ENCODE measurements at regions not wholly inside any gene's neighbourhood (a gene's known extent, or its start where the extent isn't known, plus 50 kb on each side); places are given as distances from the start of the nearest gene placed in this dataset.

GRCh38 chr13:34258646-34259386 lies 440.9 kb downstream of the RFC3 start:
- Histone ChIP-seq H3K27ac (ENCODE audit: insufficient read depth, low read depth, low read length) (no peak overlapping the region), H3K9me3 (replicated peaks; ENCODE audit: control insufficient read depth, insufficient read depth, low read length) (no peaks in the 10 kb centered on the region), H3K4me1 (ENCODE audit: control insufficient read depth, extremely low read depth, insufficient read depth, low read length) (no peaks in the 10 kb centered on the region), H3K4me3 (replicated peaks in 1 of 3; ENCODE audit: insufficient read depth in 1 of 3, low read depth in 1 of 3, low read length in 3 of 3) (no peak overlapping the region), H3K27me3 (ENCODE audit: control insufficient read depth in 2 of 2, insufficient read depth in 2 of 2, low read length in 2 of 2) (no peaks in the 10 kb centered on the region), H3K36me3 (ENCODE audit: control insufficient read depth in 2 of 2, extremely low read depth in 1 of 2, insufficient read depth in 2 of 2, low read length in 2 of 2) (no peaks in the 10 kb centered on the region), H2AFZ (ENCODE audit: low read depth, low read length) (no peak overlapping the region), H4K20me1 (replicated peaks; ENCODE audit: control insufficient read depth, extremely low read depth, insufficient read depth, low read length) (no peaks in the 10 kb centered on the region), H3K79me2 (ENCODE audit: control insufficient read depth, insufficient read depth, low read length) (no peaks in the 10 kb centered on the region), H3K9me1 (replicated peaks; ENCODE audit: control insufficient read depth, extremely low read depth, insufficient read depth, low read length) (no peaks in the 10 kb centered on the region), H3K4me2 (ENCODE audit: insufficient read depth, low read length) (no peak overlapping the region), H3K9ac (replicated peaks; ENCODE audit: extremely low read depth, insufficient read depth, low read length) (no peak overlapping the region)
- DNase-seq (ENCODE audit: low read depth, low spot score) (no peak), FAIRE-seq (no peak)
- BruUV-seq (replicated peaks) = no TSS peak
- CTCF ChIA-PET = interaction anchor here (0.8 kb wide), 1 partner anchor 15 kb away, joined by 3 read pairs; no protein-coding TSS in a partner anchor
- TF ChIP-seq CTCF (IDR thresholded peaks at IDR 0.05; ENCODE audit: extremely low read depth in 1 of 2, insufficient read depth in 1 of 2, low read depth in 1 of 2, low read length in 2 of 2) = no peak
- TF ChIP-seq GATA2 (IDR thresholded peaks at IDR 0.05; ENCODE audit: insufficient read depth, insufficient read length, low read depth, low read length) = no peak
- no peak for TF ChIP-seq JUN (IDR thresholded peaks at IDR 0.05; ENCODE audit: borderline replicate concordance, insufficient read depth, insufficient read length, low read depth)
- dilution Hi-C loops (cut with MboI; ENCODE audit: extremely low pct_ligation_motif_present, low sequenced_read_pairs) = no loop called here
- POLR2A ChIA-PET = no interaction called here
- intact Hi-C loops (cut with micrococcal nuclease) = no loop called here

DNA sequence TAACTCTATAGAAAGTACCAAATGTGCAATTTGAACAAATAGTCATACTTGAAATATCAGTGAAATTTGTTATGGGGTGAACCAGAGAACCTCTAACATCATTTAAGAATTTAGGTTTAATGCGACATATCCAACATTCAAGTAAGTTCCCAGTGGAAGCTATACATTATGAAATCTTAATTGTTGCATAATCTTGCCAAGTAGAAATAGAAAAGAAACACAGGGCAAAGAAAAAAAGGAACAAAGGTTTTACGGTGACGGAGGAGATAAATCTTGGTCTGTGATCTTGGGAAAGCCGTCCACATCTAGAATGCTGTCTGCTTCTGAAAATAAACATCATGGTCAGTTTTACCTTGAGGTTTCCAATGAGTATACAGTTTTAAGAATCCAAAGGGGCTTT lies 445.7 kb downstream of the RFC3 start:
- no TSS peak for BruUV-seq (replicated peaks)
- H3K9ac ChIP-seq (replicated peaks; ENCODE audit: extremely low read depth, insufficient read depth, low read length) = no peak overlapping the region
- DNase-seq (ENCODE audit: low read depth, low spot score) (no peak), FAIRE-seq (no peak)
- H3K27ac ChIP-seq (ENCODE audit: insufficient read depth, low read depth, low read length) = no peak overlapping the region
- ChIA-PET CTCF (no interaction called here), POLR2A (no interaction called here)
- TF ChIP-seq GATA2 (IDR thresholded peaks at IDR 0.05; ENCODE audit: insufficient read depth, insufficient read length, low read depth, low read length) = no peak
- TF ChIP-seq POLR2AphosphoS5 (IDR thresholded peaks at IDR 0.05; ENCODE audit: insufficient read depth, low read depth, low read length) = no peak
- no peak for TF ChIP-seq MAX (IDR thresholded peaks at IDR 0.05; ENCODE audit: insufficient read depth, insufficient read length)
- no peak for TF ChIP-seq JUN (IDR thresholded peaks at IDR 0.05; ENCODE audit: borderline replicate concordance, insufficient read depth, insufficient read length, low read depth)
- no peak for TF ChIP-seq CTCF (IDR thresholded peaks at IDR 0.05; ENCODE audit: extremely low read depth in 1 of 2, insufficient read depth in 1 of 2, low read depth in 1 of 2, low read length in 2 of 2)
- no peak overlapping the region for H3K4me2 ChIP-seq (ENCODE audit: insufficient read depth, low read length)
- H4K20me1 ChIP-seq (replicated peaks; ENCODE audit: control insufficient read depth, extremely low read depth, insufficient read depth, low read length) = no peaks in the 10 kb centered on the region
- no peaks in the 10 kb centered on the region for H3K79me2 ChIP-seq (ENCODE audit: control insufficient read depth, insufficient read depth, low read length)
- no peak overlapping the region for H3K4me3 ChIP-seq (replicated peaks in 1 of 3; ENCODE audit: insufficient read depth in 1 of 3, low read depth in 1 of 3, low read length in 3 of 3)
- peaks cover 10% of the 10 kb centered on the region for H3K4me1 ChIP-seq (ENCODE audit: control insufficient read depth, extremely low read depth, insufficient read depth, low read length)
- no peaks in the 10 kb centered on the region for H3K27me3 ChIP-seq (ENCODE audit: control insufficient read depth in 2 of 2, insufficient read depth in 2 of 2, low read length in 2 of 2)
- H3K36me3 ChIP-seq (ENCODE audit: control insufficient read depth in 2 of 2, extremely low read depth in 1 of 2, insufficient read depth in 2 of 2, low read length in 2 of 2) = no peaks in the 10 kb centered on the region
- H3K9me1 ChIP-seq (replicated peaks; ENCODE audit: control insufficient read depth, extremely low read depth, insufficient read depth, low read length) = no peaks in the 10 kb centered on the region
- dilution Hi-C loops (cut with MboI; ENCODE audit: extremely low pct_ligation_motif_present, low sequenced_read_pairs) = no loop called here
- no peak overlapping the region for H2AFZ ChIP-seq (ENCODE audit: low read depth, low read length)
- intact Hi-C loops (cut with micrococcal nuclease) = no loop called here
- H3K9me3 ChIP-seq (replicated peaks; ENCODE audit: control insufficient read depth, insufficient read depth, low read length) = no peaks in the 10 kb centered on the region
